Activated T-cell treated with anti-CD3 and anti-CD28 coated beads for 48 hours (primary cell): ENCODE measurements at regions not wholly inside any gene's neighbourhood (a gene's known extent, or its start where the extent isn't known, plus 50 kb on each side); places are given as distances from the start of the nearest gene placed in this dataset.

ENCODE experiments used
- DNase-seq: peaks from one replicate; pipeline ENCODE4 v3.0.0-alpha.2; 2020; ENCODE audit warnings: low read depth

DNA sequence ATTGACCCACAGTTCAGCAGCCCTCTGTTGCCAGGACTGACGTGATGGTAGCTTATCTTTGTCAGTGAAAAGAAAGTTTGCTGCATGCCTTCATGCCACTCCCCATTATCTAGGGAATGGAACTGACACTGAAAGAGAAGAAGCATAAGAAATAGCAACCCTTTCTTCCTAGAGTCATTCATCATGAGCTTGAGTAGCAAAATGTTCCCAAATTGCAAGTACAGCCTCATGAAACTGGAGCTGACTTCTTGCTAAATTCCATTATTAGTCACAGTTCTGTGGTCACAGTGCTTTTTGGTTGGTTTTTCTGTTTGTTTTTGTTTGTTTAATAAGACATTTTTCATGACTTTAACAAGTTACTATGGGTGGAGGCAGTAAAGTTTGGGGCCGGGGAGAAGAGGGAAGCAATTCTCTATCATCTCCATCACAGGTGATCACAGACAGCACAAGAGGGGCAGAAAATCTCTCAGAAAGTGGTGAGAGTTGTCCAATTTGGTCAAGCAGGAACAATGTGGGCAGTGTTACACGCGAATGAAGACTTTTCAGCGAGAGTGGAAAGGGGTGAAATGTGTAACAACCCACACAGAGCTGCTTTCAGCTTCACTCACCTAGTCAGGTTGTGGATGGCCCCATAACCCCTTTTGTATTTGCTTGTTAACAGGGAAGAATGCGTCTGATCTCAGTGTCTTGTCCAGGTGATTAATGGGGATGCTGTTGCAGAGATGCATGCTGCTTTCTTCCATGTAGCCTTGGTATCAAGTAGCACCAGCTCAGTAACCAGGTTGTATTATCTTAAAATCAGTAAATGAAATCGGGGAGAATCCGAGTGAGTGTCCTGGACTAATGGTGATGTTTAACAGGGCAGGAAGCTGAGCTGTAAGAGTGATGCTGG lies 440.4 kb downstream of the DMRT2 start:
- peak; percentile 1 for DNase-seq

DNA sequence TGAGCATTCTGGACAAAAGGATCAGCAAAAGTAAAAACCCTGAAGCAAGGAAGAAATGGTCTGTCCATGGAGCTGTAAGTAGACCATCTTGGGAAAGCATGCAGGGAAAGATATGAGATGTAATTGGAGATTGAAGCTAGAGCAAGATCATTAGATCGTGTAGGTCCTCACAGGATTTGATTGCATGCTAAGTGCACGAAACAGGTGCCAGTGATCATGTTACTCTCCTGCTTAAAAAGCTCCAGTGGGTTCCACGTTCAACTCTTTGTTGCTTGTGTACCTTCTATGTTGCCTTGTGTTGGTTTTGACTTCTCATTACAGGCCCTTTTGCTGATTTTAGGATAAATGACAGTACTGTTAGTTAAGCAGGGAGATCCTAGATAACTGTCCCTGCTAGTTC lies 442.0 kb downstream of the DMRT2 start:
- DNase-seq = no peak

DNA sequence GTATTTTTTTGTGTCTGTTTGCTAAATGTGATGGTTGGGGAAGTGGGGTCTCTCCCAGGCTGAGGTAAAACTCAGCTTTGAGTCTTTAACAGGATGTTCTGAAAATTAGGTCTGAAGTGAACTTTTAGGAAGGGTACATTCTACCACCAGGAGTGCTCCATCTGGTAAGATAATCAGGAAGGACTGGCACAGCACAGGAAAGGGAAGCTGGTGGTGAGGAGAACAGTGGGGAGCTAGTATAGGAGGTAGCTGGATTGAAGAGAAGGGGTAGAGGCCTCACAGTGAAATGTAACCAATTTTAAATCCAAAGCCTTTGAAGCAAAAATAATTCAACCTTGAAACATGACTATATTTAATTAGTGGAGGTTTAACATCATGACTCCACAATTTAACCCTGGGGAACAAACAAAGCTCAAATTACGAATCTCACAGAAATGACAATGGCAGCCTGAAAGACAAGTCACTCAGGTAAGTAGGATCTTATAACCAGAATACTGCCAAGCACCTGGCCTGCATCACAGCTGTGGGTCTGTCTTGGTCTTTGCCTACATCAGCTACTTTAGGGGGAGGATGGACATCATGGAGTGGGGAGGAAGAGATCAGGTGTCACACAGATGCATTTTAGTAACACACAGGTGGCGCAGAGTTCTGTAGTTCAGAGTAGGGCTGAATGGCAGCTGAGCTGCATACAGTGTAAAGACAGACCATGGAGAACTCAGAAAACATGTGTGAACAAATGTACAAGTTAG lies 445.3 kb downstream of the DMRT2 start:
- no peak for DNase-seq

DNA sequence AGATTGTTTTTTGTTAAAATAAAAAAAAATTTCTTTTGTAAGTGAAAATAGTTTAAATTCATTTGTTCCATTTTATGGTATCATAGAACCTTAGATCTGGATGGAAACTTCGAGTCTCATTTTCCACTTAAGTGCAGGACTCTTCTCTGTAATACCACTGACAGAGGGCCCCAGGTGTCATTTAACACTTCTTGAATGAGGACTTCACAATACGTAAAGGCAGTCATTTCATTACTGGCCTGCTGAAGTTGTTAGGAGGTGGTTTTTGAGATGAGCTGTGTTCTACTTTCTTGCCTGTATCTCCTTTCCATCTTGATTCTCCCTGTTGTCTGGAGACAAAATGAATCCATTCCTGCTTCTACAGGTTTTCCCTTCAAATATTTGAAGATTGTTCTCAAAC lies 455.3 kb downstream of the DMRT2 start:
- no peak for DNase-seq

DNA sequence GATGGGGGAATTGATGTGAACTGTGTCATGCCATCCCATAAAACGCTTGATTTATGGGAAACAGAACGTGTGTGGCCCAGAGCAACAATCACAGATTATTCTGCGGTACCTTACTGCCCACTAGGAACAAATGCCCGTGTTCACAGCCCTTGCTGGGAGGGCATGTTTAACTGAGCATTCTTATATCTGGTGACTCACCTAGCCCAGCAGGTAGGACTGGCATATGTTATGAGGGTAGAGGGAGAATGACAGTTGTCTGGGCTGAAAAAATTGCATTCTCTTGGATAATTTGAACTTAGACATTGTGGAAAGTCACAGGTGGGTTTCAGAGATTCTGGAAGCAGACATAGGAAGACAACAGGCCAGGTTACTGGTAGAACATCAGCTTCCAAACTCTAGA lies 460.6 kb downstream of the DMRT2 start:
- no peak for DNase-seq

DNA sequence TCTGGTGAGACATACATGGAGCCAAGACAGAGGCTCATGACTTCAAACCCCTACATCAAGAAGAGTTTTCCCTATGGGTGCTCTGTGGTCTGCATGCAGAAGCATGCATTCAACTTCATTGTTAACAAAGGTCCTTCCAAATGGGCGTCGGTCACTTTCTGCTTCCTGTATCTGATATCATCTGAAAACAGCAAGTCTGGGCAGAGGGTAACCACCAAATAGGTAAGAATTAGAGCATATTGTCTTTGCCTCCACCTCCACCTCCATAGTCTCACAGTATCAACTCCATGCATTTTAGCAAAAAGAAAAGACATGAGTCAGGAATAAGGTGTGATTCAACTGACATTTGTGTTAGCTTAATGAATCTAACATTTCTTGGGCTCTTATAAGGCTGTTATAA lies 462.9 kb downstream of the DMRT2 start:
- no peak for DNase-seq

DNA sequence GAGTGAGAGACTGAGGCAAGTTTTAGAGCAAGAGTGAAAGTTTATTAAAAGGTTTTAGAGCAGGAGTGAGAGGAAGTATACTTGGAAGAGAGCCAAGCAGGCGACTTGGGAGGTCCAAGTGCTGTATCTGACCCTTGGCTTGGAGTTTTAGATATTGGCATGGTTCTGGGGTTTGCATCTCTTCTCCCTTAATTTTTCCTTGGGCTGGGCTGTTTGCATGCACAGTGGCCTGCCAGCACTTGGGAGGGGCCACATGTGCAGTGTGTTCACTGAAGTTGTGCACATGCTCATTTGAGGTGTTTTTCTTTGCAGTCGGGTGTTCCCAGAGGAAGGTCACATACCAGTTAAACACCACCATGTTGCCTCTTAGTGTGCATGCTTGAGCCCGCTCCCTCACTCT lies 464.1 kb downstream of the DMRT2 start:
- no peak for DNase-seq

DNA sequence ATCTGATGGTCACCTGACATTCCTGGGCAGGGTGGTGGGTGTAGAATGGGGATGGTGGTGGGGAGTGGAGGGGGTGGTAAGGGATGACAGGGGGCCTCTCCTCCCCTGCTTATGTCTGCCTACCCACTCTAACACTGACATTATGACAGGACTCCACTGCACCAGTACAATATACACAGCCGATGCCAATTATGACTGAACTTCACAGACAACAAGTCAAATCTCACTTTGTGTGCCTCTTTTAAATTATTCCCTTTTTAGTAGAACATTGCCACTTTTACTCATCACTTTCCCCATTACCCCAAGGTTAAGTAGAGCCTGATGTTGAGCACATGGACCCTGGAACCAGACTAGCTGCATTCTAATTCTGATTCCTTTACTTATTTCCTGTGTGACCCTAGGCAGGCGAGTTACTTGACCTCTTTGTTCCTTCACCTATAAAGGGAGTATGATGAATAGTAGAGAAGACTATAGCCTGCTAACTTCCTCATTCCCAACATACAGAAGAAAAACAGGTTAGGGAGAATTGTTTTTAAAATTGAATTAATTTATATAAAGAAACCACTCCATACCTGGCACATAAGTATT lies 464.7 kb downstream of the DMRT2 start:
- DNase-seq = no peak

DNA sequence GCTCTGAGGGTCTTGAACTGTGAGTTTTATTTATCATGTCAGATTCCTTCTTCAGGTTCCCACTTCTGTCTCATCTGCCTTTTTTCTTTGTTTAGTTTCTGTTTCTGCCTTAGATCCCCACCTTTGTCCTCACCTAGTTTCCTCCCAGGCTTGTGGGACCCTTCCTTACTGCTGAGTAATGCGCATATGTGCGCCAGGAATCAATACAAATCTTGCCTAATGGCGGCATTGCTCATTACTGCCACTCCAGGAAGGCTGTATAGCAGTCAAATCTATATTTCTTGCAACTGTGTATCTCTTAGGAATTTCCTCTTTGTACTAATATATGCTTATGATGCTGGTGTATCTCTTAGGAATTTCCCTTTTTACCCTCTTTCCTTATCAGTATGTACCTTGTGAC lies 465.4 kb downstream of the DMRT2 start:
- DNase-seq = no peak

DNA sequence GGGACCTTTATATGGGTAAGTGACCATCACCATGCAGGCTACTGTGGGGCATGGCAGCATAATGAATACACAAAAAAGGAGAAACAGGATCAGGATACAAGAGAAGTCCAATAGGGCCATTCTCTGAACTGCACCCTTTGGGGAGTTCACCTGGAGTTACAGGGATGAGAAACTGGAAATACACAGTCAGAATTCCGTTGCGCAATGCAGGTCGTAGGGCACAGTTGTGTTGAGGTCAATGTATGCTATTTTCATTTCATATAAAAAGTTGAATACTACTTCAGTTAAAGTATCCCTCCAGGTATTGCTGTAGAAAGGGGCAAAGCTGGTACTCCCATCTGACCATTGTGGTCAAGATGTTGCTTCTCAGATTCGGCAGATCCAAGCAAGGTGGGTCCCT lies 471.4 kb downstream of the DMRT2 start:
- DNase-seq = no peak

DNA sequence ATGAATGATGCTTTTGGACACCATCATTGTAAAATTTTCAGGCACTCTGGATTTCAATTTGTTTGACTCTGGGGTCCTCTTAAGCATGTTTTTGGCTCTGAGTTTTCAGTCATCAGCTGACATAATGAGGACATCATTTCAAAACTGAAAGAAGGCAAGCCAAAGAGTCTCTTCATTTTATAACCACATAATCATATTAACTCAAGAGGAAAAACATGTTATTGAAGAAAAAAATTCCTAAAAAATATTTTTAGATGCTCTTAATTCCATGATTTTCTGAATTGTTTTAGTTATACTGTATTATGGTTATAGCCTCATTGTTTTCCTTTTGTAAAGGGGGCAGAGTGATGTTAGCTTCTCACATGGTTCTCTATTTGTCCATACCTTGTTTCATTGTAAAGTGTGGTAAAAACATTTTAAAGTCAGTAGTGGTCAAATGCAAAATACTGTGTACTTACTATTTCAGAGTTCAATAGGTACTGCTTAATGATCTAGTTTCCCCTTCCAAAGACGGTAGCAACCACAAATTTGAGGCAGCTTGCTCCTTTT lies 472.1 kb downstream of the DMRT2 start:
- DNase-seq = no peak

DNA sequence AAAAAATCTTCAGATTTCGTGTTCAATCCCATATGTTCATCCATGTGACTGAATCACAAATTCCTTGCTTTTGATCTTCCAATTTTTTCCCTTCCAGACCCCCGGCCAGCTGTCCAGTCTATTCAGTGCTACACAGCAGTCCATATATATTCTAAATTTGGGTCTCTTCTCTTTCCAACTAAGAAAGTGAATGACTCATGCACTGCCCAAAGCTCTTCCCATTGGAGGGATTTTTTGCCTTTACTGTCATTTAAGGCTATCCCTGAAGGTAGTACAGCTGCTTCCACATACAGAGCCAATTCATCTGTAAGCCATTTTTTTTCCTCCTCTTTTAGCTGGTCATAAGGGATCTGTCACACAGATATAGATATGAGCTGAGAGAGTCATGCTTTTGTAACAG lies 478.3 kb downstream of the DMRT2 start:
- no peak for DNase-seq

DNA sequence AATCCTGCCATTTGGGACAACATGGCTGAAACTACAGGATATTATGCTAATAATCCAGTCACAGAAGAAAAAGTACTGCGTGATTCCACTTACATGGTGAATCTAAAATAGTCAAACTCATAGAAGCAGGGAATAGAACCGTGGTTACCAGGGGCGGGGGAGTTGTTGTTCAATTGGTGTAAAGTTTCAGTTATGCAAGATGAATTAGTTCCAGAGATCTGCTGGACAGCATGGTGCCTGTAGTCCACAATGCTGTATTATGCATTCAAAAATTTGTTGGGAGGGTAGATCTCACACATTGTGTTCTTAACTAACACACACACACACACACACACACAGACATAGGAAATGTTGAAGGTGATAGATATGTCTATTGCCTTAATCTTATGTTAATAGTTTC lies 480.5 kb downstream of the DMRT2 start:
- DNase-seq = no peak

DNA sequence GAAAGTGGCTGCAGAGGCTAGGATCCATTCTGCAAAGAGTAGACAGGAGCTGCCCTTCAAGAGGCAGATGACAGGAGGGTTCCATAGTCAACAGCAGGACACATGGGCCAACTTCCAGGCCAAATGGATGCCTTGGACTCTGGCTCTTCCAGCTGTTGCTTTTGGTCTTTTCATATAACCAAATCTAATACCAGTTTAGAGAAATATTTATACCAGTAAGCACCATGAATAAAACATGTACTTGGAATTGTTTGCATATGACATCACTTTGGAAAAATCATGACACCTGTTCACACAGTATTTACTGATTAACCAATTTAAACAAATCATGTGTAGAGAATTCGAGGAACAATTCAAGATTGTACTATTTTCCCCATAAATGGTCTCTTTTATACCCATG lies 481.3 kb downstream of the DMRT2 start:
- DNase-seq = no peak

DNA sequence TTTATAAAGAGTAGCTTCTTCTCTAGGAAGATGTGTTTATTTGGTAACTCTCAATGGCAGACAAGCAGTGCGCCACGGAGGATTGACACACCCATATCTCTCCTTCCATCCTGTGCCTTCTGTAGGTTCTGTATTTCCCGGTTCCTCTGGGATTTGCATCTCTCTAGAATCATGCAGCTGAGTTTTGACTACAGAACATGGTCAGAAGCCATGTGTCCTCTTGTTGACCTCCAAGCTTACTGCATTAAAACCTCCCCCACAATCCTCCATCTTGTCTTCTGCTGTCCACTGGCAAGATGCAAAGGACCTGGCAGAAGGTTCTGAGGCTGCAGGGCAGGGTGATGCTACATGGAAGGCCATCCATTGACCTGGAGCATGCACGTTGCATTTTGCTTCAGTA lies 482.0 kb downstream of the DMRT2 start:
- no peak for DNase-seq

DNA sequence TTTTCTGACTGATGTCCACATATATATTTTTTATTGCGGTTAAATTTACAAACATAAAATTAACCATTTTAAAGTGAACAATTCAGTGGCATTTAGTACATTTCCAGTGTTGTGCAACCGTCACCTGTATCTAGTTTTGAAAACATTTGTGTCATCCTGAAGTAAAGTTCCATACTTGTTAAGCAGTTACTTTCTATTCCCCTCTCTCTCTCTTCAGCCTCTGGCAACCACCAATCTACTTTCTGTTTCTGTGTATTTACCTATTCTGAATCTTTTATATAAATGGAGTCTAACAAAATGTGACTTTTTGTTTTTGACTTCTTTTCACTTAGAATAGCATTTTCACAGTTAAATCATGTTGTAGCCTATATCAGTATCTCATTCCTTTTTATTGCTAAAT lies 480.1 kb upstream of the SMARCA2 start:
- DNase-seq = no peak

DNA sequence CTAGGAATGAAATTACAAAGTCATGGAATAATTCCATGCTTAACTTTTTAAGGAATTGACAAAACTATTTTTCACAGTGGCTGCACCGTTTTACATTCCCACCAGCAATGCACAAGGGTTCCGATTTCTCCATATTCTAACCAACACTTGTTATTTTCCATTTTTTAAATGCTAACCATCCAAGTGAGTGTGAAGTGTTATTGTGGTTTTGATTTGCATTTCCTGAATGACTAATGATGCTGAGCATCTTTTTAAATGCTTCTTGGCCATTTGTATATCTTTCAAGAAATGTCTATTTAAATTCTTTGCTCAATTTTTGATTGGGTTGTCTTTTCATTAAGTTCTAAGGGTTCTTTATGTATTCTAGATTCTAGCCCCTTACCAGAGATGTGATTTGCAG lies 479.5 kb upstream of the SMARCA2 start:
- DNase-seq = no peak

DNA sequence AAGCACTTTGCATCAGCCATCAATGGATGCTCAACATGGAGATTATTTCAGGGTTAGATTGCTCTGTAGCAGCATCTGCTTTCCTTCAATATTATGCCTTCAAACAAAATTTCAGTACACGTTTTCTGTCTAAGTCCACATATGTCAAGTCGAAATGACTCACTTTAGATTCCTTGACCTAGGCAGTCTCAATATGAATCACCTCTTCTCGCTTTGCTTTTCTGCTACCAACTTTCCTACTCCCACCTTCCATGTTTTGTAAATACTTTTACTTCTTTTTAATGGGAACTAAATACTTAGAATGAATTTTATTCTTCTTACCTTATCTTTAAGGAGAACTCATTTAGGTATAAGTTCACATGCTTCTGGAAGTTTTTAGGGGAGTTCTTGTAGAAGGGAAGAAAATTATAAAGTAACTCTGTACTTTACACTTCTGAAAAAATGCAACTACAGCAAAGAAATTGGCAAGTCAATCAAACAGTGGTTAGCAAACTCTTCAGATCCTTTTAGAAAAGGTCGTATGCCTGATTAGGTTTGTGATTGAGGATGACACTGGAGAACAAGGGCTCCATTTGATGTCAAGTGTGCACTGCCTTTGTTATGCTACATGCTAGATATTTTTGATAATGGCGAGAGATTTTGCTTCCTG lies 478.5 kb upstream of the SMARCA2 start:
- DNase-seq = no peak

DNA sequence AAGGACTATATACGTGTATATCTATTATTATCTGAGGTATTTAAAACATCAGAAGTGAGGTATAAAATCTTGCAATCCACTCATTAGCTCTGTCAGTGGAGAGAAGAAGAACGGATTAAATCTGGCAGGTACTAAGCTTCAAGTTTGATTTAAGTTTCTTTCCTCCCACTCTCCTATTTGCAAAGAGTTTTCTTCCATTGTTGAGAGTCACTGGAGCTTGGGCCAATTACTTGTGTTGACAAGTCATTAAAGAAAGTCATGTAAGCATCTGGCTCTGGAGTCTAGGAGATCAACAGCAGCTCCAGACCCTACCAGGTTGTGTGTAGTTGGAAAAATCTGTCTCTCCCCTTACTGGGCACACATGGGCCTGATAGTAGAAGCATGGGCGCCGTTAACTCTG lies 476.8 kb upstream of the SMARCA2 start:
- no peak for DNase-seq

DNA sequence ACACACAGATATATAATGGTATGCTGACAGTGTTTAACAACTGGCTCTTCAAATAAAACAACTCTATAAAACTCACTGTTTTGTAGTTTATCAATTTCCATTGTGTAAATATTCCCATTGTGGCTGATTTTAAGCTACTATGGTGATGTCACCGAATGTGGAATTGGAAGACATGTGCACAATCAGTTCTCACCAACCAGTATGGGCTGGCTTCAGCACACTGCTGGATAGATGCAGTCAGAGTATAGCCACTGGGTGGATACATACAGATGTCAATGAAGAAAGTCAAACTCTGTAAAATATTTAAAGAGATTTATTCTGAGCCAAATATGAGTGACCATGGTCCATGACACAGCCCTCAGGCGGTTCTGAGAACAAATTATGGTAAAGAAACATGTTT lies 475.9 kb upstream of the SMARCA2 start:
- no peak for DNase-seq

DNA sequence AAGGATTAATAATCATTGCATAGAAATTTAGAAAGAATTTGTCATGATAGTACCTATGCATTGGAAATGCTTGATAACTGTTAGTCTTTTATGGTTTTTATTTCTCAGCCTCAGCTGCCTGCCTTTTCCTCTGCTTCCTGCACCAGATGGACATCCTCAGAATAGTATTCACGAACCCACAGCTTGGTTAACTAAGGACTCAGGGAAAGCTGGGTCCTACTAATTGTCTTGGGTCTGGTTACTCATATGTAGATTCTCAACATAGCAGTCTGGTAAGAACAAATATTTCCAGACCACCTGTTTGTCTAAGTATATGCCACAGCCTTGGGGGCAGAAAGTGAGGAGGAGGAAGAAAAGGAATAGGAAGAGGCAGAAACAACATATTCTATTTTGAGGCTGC lies 464.5 kb upstream of the SMARCA2 start:
- DNase-seq = no peak
